ENCODE measurements at regions not wholly inside any gene's neighbourhood (a gene's known extent, or its start where the extent isn't known, plus 50 kb on each side); places are given as distances from the start of the nearest gene placed in this dataset.

DNA sequence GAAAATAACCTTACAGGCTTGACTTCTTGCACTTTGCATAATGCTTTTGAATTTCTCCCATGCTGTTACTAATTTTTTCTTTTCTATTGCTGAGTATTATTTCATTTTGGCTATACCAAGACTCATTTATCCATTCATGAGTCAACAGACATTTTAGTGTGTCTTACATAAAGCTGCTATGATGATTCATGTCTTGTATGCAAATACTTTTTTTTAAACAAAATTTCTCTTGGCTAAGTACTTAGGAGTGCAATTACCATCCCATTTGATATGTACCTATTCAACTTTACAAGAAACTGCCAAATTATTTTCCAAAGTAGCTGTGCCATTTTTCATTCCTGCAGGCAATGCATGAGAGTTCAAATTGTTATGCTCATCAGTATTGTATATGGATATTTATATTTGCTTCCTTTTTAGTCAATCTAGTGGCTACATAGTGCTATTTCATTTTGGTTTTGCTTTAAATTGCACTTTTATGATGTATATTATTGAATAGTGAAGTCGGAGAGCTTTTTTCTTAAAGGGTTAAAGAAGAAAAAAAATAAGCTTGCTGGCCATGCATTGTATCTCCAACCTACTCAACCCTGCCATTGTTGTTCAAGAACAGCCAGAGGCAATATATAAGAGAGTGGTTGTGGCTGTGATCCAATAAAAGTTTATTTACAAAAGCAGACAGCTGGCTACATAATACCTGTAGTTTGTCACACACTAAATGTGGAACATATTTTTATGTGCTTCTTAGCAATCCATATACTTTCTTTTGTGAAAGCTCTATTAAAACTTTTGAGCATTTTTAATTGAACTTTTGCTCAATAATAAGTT is 862.8 kb downstream of the KCNT2 start:
- ATAC-seq (no peak), DNase-seq (ENCODE audit: low read depth, low spot score) (no peak)
- ChIA-PET POLR2A (no interaction called here), CTCF (no interaction called here), RAD21 (ENCODE audit: low non-redundant PET in 1 of 2, low total read pairs in 2 of 2, uncharacterized antibody in 2 of 2, unreplicated experiment in 2 of 2) (no interaction called here)
- Histone ChIP-seq H3K36me3 (ENCODE audit: control insufficient read depth in 1 of 2, insufficient read depth in 2 of 2, low read length in 2 of 2) (no peaks in the 10 kb centered on the region), H3K27ac (ENCODE audit: low read depth, low read length) (no peak overlapping the region), H3K9me3 (ENCODE audit: control insufficient read depth in 1 of 2, insufficient read depth in 1 of 2, low read depth in 1 of 2, low read length in 2 of 2) (no peaks in the 10 kb centered on the region), H3K4me2 (ENCODE audit: low read length) (no peak overlapping the region), H3K79me2 (ENCODE audit: insufficient read depth, low read length) (no peaks in the 10 kb centered on the region), H2AFZ (ENCODE audit: low read depth, low read length, poor library complexity, severe bottlenecking) (peak overlapping the region; percentile 60), H3K4me3 (replicated peaks in 1 of 2; ENCODE audit: low read depth in 1 of 2, low read length in 2 of 2) (no peak overlapping the region), H4K20me1 (ENCODE audit: insufficient read depth) (no peaks in the 10 kb centered on the region), H3K9ac (ENCODE audit: low read length) (no peak overlapping the region), H3K4me1 (ENCODE audit: control insufficient read depth in 1 of 2, insufficient read depth in 2 of 2, low read length in 2 of 2) (no peaks in the 10 kb centered on the region), H3K9me2 (ENCODE audit: insufficient read depth) (no peaks in the 10 kb centered on the region; the same call in 1 of the 2 replicates), H3K27me3 (ENCODE audit: insufficient read depth, low read length) (no peaks in the 10 kb centered on the region)
- TF ChIP-seq SIN3A (IDR thresholded peaks at IDR 0.05; ENCODE audit: low read depth) (no peak), POLR2A (IDR thresholded peaks at IDR 0.05; ENCODE audit: borderline replicate concordance, extremely low read depth, insufficient read depth, insufficient read length) (no peak), MAX (IDR thresholded peaks at IDR 0.05) (no peak), EZH2 (IDR thresholded peaks at IDR 0.05) (no peak)
- TF ChIP-seq, protein P1, sequence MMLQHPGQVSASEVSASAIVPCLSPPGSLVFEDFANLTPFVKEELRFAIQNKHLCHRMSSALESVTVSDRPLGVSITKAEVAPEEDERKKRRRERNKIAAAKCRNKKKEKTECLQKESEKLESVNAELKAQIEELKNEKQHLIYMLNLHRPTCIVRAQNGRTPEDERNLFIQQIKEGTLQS (IDR thresholded peaks at IDR 0.05), result no peak
- BruUV-seq (replicated peaks), result no TSS peak
- intact Hi-C loops (cut with micrococcal nuclease), result no loop called here

DNA sequence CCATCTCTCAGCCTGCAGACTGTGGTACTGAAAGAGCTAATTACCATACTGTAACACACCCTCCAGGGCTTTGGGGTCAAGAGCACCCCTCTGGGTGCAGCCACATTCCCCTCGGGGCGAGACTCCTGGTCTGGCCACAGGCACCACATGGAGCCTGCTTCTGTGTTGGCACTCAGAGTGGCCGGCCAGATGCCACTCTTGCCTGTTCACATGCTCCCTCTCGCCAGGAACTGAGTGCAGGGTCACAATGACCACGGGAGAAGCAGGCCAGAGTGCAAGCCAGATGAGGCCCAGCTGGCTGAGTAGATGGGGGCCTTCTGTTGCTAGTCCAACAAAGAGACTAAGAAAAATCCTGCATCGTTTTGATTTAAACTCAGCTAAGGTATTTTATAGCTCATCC is 864.0 kb downstream of the KCNT2 start:
- ChIA-PET POLR2A (no interaction called here), CTCF (no interaction called here), RAD21 (ENCODE audit: low non-redundant PET in 1 of 2, low total read pairs in 2 of 2, uncharacterized antibody in 2 of 2, unreplicated experiment in 2 of 2) (no interaction called here)
- intact Hi-C loops (cut with micrococcal nuclease), result no loop called here
- Histone ChIP-seq H3K9me2 (ENCODE audit: insufficient read depth) (no peaks in the 10 kb centered on the region; the same call in 1 of the 2 replicates), H3K9me3 (ENCODE audit: control insufficient read depth in 1 of 2, insufficient read depth in 1 of 2, low read depth in 1 of 2, low read length in 2 of 2) (no peaks in the 10 kb centered on the region), H4K20me1 (ENCODE audit: insufficient read depth) (no peaks in the 10 kb centered on the region), H3K27me3 (ENCODE audit: insufficient read depth, low read length) (no peaks in the 10 kb centered on the region), H3K4me2 (ENCODE audit: low read length) (no peak overlapping the region), H3K4me1 (ENCODE audit: control insufficient read depth in 1 of 2, insufficient read depth in 2 of 2, low read length in 2 of 2) (no peaks in the 10 kb centered on the region), H3K27ac (ENCODE audit: low read depth, low read length) (no peak overlapping the region), H3K4me3 (replicated peaks in 1 of 2; ENCODE audit: low read depth in 1 of 2, low read length in 2 of 2) (no peak overlapping the region), H3K36me3 (ENCODE audit: control insufficient read depth in 1 of 2, insufficient read depth in 2 of 2, low read length in 2 of 2) (no peaks in the 10 kb centered on the region), H3K9ac (ENCODE audit: low read length) (no peak overlapping the region), H3K79me2 (ENCODE audit: insufficient read depth, low read length) (no peaks in the 10 kb centered on the region), H2AFZ (ENCODE audit: low read depth, low read length, poor library complexity, severe bottlenecking) (no peak overlapping the region)
- ATAC-seq, result no peak
- no peak for DNase-seq (ENCODE audit: low read depth, low spot score)
- TF ChIP-seq CBX3 (IDR thresholded peaks at IDR 0.05; ENCODE audit: low read depth), result no peak
- TF ChIP-seq, protein P1 (IDR thresholded peaks at IDR 0.05), result no peak
- no peak for TF ChIP-seq ZNF274 (IDR thresholded peaks at IDR 0.05; ENCODE audit: low read depth, low read length)
- TF ChIP-seq RAD21 (IDR thresholded peaks at IDR 0.05; ENCODE audit: low read depth), result no peak
- BruUV-seq (replicated peaks), result no TSS peak

Measured in HCT116 (cell line).